Urothelium cell line (cell line): ENCODE measurements at regions not wholly inside any gene's neighbourhood (a gene's known extent, or its start where the extent isn't known, plus 50 kb on each side); places are given as distances from the start of the nearest gene placed in this dataset.

Experiments used
- DNase-seq: peaks from one replicate; pipeline ENCODE4 v3.0.0; 2011; ENCODE audit warnings: low spot score, mixed read lengths
- FAIRE-seq: peaks from 2 replicates; lab custom pipeline; 2011; peaks lifted over from hg19 to GRCh38; lab: Jason Lieb, UNC

GRCh38 chr13:69579351-69579750, 528.3 kb upstream of the ATXN8OS start:
- DNase-seq (no peak), FAIRE-seq (no peak)

GRCh38 chr13:69571606-69572323, 535.9 kb upstream of the ATXN8OS start:
- no peak for FAIRE-seq
- no peak for DNase-seq

GRCh38 chr13:69567514-69567913, 540.1 kb upstream of the ATXN8OS start:
- FAIRE-seq = no peak
- DNase-seq = no peak

GRCh38 chr13:69566104-69566716, 541.4 kb upstream of the ATXN8OS start:
- FAIRE-seq (no peak), DNase-seq (no peak)

- DNase-seq = peak; percentile 61
- FAIRE-seq = no peak
These were observed 542.3 kb upstream of the ATXN8OS start for GRCh38 chr13:69565334-69565733.

- DNase-seq (no peak), FAIRE-seq (no peak)
These were observed 551.0 kb upstream of the ATXN8OS start for GRCh38 chr13:69556540-69557196.

- DNase-seq (no peak), FAIRE-seq (no peak)
These were observed 553.6 kb upstream of the ATXN8OS start for GRCh38 chr13:69553976-69554375.

GRCh38 chr13:69551193-69551592, 556.4 kb upstream of the ATXN8OS start:
- DNase-seq (no peak), FAIRE-seq (no peak)

GRCh38 chr13:69547780-69548179, 559.8 kb upstream of the ATXN8OS start:
- no peak for FAIRE-seq
- no peak for DNase-seq

GRCh38 chr13:69545551-69545950, 562.1 kb upstream of the ATXN8OS start:
- no peak for DNase-seq
- FAIRE-seq = no peak

GRCh38 chr13:69524459-69525150, 583.0 kb upstream of the ATXN8OS start:
- FAIRE-seq (no peak), DNase-seq (no peak)

GRCh38 chr13:69496981-69497380, 610.6 kb upstream of the ATXN8OS start:
- DNase-seq = no peak
- no peak for FAIRE-seq

GRCh38 chr13:69495096-69495495, 612.5 kb upstream of the ATXN8OS start:
- FAIRE-seq = no peak
- no peak for DNase-seq

GRCh38 chr13:69487576-69487975, 620.0 kb upstream of the ATXN8OS start:
- DNase-seq (no peak), FAIRE-seq (no peak)

- DNase-seq (no peak), FAIRE-seq (no peak)
These were observed 621.5 kb upstream of the ATXN8OS start for GRCh38 chr13:69485991-69486592.

- FAIRE-seq = no peak
- no peak for DNase-seq
These were observed 630.2 kb upstream of the ATXN8OS start for GRCh38 chr13:69477451-69477850.

GRCh38 chr13:69474011-69474685, 633.5 kb upstream of the ATXN8OS start:
- DNase-seq (peak; percentile 2), FAIRE-seq (no peak)

GRCh38 chr13:69468624-69469023, 639.0 kb upstream of the ATXN8OS start:
- no peak for DNase-seq
- FAIRE-seq = no peak

- FAIRE-seq (no peak), DNase-seq (no peak)
These were observed 646.2 kb upstream of the ATXN8OS start for GRCh38 chr13:69461397-69461796.

GRCh38 chr13:69459346-69459745, 648.3 kb upstream of the ATXN8OS start:
- FAIRE-seq (no peak), DNase-seq (no peak)

GRCh38 chr13:69458013-69458412, 649.6 kb upstream of the ATXN8OS start:
- FAIRE-seq = no peak
- DNase-seq = no peak
